Gastrocnemius medialis (tissue), 4 donors: ENCODE measurements at regions not wholly inside any gene's neighbourhood (a gene's known extent, or its start where the extent isn't known, plus 50 kb on each side); places are given as distances from the start of the nearest gene placed in this dataset.
"Not testable (repeated sequence)": the region's sequence is repeated elsewhere in the genome, so short reads cannot be mapped to it uniquely, and the experiment has no call there.

Source experiments
- CTCF ChIP-seq, 5 experiments: fragments of 450-650 bp in 3 of 5; fragments of 200-600 bp in 2 of 5; sonication (generic) in 2 of 5; IDR thresholded peaks in 4 of 5; conservative IDR thresholded peaks in 1 of 5; 1 replicate in 4 of 5; 2 replicates in 1 of 5; pipeline ENCODE4 v1.5.1; 2016 to 2019; ENCODE audit warnings: antibody characterized with exemption in 5 of 5, mild to moderate bottlenecking in 3 of 5, moderate library complexity in 3 of 5
- POLR2A ChIP-seq, 2 donors: fragments of 450-650 bp; IDR thresholded peaks; one replicate each; pipeline ENCODE4 v1.6.1; 2017; ENCODE audit warnings: antibody characterized with exemption in 2 of 2, mild to moderate bottlenecking in 2 of 2, moderate library complexity in 2 of 2

GRCh38 chr15:21111172-21111571 is 245.1 kb upstream of the POTEB2 start:
- not testable (repeated sequence) for TF ChIP-seq CTCF (IDR thresholded peaks at IDR 0.05 in 4 of 5, conservative IDR thresholded peaks at IDR 0.05 in 1 of 5); POLR2A (IDR thresholded peaks at IDR 0.05)
